HL-60 (cell line): ENCODE measurements at regions not wholly inside any gene's neighbourhood (a gene's known extent, or its start where the extent isn't known, plus 50 kb on each side); places are given as distances from the start of the nearest gene placed in this dataset.

ENCODE experiments used
- DNase-seq, 2 experiments: peaks; one replicate each; pipeline ENCODE4 v3.0.0-alpha.2; 2010 to 2020; ENCODE audit warnings: low read depth in 1 of 2, low spot score in 1 of 2
- H3K27ac ChIP-seq: fragments of 250-450 bp; sonication (Bioruptor Pico); replicated peaks from 2 replicates; pipeline ENCODE4 v1.5.1; 2020; ENCODE audit warnings: mild to moderate bottlenecking, moderate library complexity
- H3K27me3 ChIP-seq: fragments of 250-450 bp; sonication (Bioruptor Pico); 2 replicates; pipeline ENCODE4 v1.5.1; 2021; ENCODE audit warnings: mild to moderate bottlenecking, moderate library complexity; ENCODE audit not compliant: insufficient read depth, poor library complexity, severe bottlenecking
- H3K4me3 ChIP-seq: replicated peaks from 2 replicates; pipeline ENCODE4 v1.5.1; 2011; ENCODE audit warnings: mild to moderate bottlenecking, control low read depth, low read length; ENCODE audit not compliant: insufficient read depth
- CTCF ChIP-seq: IDR thresholded peaks from one replicate; pipeline ENCODE4 v1.5.1; 2011; ENCODE audit warnings: low read length, control low read depth, inconsistent platforms; ENCODE audit not compliant: insufficient read depth
- GABPA ChIP-seq: IDR thresholded peaks from 2 replicates; pipeline ENCODE4 v1.6.1; 2012; ENCODE audit warnings: low read depth
- POLR2AphosphoS5 ChIP-seq: IDR thresholded peaks from 2 replicates; pipeline ENCODE4 v1.6.1; 2012; ENCODE audit warnings: low read depth
- REST ChIP-seq: IDR thresholded peaks from 2 replicates; pipeline ENCODE4 v1.6.1; 2012; ENCODE audit warnings: low read depth; ENCODE audit not compliant: insufficient replicate concordance
- SPI1 ChIP-seq: IDR thresholded peaks from 2 replicates; pipeline ENCODE4 v1.6.1; 2012; ENCODE audit warnings: low read depth, mild to moderate bottlenecking, borderline replicate concordance

GRCh38 chr11:112871909-112872500 lies 89.2 kb upstream of the NCAM1 start:
- H3K27me3 ChIP-seq, result no peaks in the 10 kb centered on the region
- no peak for DNase-seq
- no peak overlapping the region for H3K27ac ChIP-seq
- TF ChIP-seq SPI1 (no peak), GABPA (no peak), REST (no peak), POLR2AphosphoS5 (no peak), CTCF (no peak)
- no peak overlapping the region for H3K4me3 ChIP-seq

GRCh38 chr11:112874980-112875379 lies 86.2 kb upstream of the NCAM1 start:
- TF ChIP-seq REST (no peak), POLR2AphosphoS5 (no peak)
- H3K27ac ChIP-seq, result no peak overlapping the region
- no peaks in the 10 kb centered on the region for H3K27me3 ChIP-seq
- H3K4me3 ChIP-seq, result no peak overlapping the region
- DNase-seq, result no peak

GRCh38 chr11:112877581-112877980 lies 83.6 kb upstream of the NCAM1 start:
- no peak for DNase-seq
- H3K27me3 ChIP-seq, result no peaks in the 10 kb centered on the region
- no peak for TF ChIP-seq GABPA
- TF ChIP-seq REST, result no peak
- TF ChIP-seq CTCF, result no peak
- no peak for TF ChIP-seq POLR2AphosphoS5
- TF ChIP-seq SPI1, result no peak
- no peak overlapping the region for H3K4me3 ChIP-seq
- H3K27ac ChIP-seq, result no peak overlapping the region
